Natural killer cell (primary cell): ENCODE measurements at regions not wholly inside any gene's neighbourhood (a gene's known extent, or its start where the extent isn't known, plus 50 kb on each side); places are given as distances from the start of the nearest gene placed in this dataset.

Source experiments
- ATAC-seq, 3 donors: fragments of 150-1000 bp in 2 of 3; fragments of 200-7000 bp in 1 of 3; cut with Tn5 transposase; 1 replicate in 1 of 3; 2 replicates in 2 of 3; pipeline ENCODE4 v1.10.0; 2021; ENCODE audit warnings: mild to moderate bottlenecking in 2 of 3, moderate library complexity in 2 of 3
- DNase-seq, 2 donors: peaks; one replicate each; pipeline versions ENCODE4 v3.0.0 to v3.0.0-alpha.2; 2013 to 2021; ENCODE audit warnings: mixed read lengths in 1 of 2
- H3K27ac ChIP-seq: one replicate; pipeline ENCODE4 v1.5.1; 2013; ENCODE audit warnings: mild to moderate bottlenecking, low read length
- H3K27me3 ChIP-seq: one replicate; pipeline ENCODE4 v1.6.1; 2013; ENCODE audit warnings: low read length; ENCODE audit not compliant: control insufficient read depth, insufficient read depth
- H3K36me3 ChIP-seq: one replicate; pipeline ENCODE4 v1.6.1; 2013; ENCODE audit warnings: low read length; ENCODE audit not compliant: control insufficient read depth, insufficient read depth
- H3K4me1 ChIP-seq: one replicate; pipeline ENCODE4 v1.6.1; 2013; ENCODE audit warnings: low read length; ENCODE audit not compliant: control insufficient read depth, insufficient read depth
- H3K4me3 ChIP-seq: one replicate; pipeline ENCODE4 v1.5.1; 2013; ENCODE audit warnings: low read length
- H3K9me3 ChIP-seq: one replicate; pipeline ENCODE4 v1.6.1; 2013; ENCODE audit warnings: low read length; ENCODE audit not compliant: control insufficient read depth, insufficient read depth
- H3K27ac Mint-ChIP-seq, 2 donors: one replicate each; pipeline ENCODE4 v1.8.0; 2022; ENCODE audit warnings: mild to moderate bottlenecking in 2 of 2, mixed read lengths in 2 of 2, moderate library complexity in 1 of 2
- H3K27me3 Mint-ChIP-seq, 2 donors: one replicate each; pipeline ENCODE4 v1.8.0; 2022; ENCODE audit warnings: low read depth in 2 of 2, mixed read lengths in 2 of 2
- H3K36me3 Mint-ChIP-seq: one replicate; pipeline ENCODE4 v1.8.0; 2022; ENCODE audit warnings: mixed read lengths
- H3K4me1 Mint-ChIP-seq, 2 donors: one replicate each; pipeline ENCODE4 v1.8.0; 2022; ENCODE audit warnings: mixed read lengths in 2 of 2
- H3K4me3 Mint-ChIP-seq: one replicate; pipeline ENCODE4 v1.8.0; 2022; ENCODE audit warnings: mild to moderate bottlenecking, moderate library complexity, mixed read lengths
- H3K9me3 Mint-ChIP-seq, 2 donors: one replicate each; pipeline ENCODE4 v1.8.0; 2022; ENCODE audit warnings: mixed read lengths in 2 of 2
- CTCF ChIP-seq: fragments of 200-600 bp; IDR thresholded peaks from one replicate; pipeline ENCODE4 v1.8.0; 2022; ENCODE audit warnings: antibody characterized with exemption
- WGBS: methylation state at CpG from one replicate; pipeline ENCODE4 v1.1.7; 2013; ENCODE audit warnings: missing lambda C conversion rate; ENCODE audit not compliant: insufficient coverage; 5-methylcytosine and 5-hydroxymethylcytosine counted together
- intact Hi-C: fragments of 100-400 bp; cut with micrococcal nuclease; formaldehyde crosslinking; loops from one replicate; pipeline ENCODE4 v1.14.2; 2022

DNA sequence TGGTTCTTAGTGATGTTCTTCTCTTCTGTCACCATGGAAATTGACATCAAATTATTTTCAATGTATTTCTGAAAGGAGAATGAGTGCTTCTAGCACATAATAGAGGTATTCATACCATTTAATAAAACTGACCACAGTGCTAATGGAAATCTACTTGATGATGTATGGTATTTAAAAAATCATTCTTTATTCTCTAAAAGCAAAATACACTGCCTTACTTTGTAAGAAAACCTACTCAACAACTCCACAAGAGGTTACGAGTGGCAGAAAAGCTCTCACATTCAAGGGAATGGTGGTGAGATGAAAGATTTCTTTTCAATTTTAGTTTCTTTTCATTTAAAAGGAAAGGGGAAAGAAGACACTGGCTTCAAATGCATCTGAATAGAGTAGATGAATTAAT is 382.3 kb upstream of the CHST9 start:
- H3K4me1 ChIP-seq = no peaks in the 10 kb centered on the region
- DNase-seq = no peak
- Mint-ChIP-seq H3K27ac (no peak overlapping the region), H3K9me3 (peaks cover 12 to 20% of the 10 kb centered on the region in 2 donors), H3K4me1 (no peaks in the 10 kb centered on the region), H3K27me3 (no peaks in the 10 kb centered on the region), H3K4me3 (no peak overlapping the region), H3K36me3 (peaks cover 10% of the 10 kb centered on the region)
- no peaks in the 10 kb centered on the region for H3K27me3 ChIP-seq
- H3K36me3 ChIP-seq = no peaks in the 10 kb centered on the region
- H3K9me3 ChIP-seq = no peaks in the 10 kb centered on the region
- no peak overlapping the region for H3K27ac ChIP-seq
- ATAC-seq = no peak
- WGBS = no CpG with 5 or more reads among the region's 1 CpG
- H3K4me3 ChIP-seq = no peak overlapping the region
- no peak for TF ChIP-seq CTCF
- intact Hi-C loops = no loop called here

DNA sequence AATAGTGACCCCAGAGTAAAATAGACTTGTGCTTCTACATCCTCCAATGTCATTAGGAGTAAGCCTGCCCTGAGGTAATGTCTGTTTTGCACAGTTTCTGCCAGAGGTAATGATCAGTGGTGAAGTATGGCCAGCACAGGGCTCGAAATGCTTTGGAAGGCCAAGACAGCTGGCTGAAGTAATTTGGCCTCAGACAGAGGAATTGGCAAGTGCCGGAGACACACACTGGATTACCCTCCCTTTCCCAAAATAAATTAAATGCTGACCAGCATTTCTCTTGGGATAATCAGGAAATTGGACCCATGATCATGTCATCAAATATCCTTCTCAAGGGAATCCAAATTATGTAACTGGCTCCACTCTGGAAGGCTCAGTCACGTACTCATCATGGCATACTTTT is 379.0 kb upstream of the CHST9 start:
- intact Hi-C loops = no loop called here
- WGBS = 84% methylated on average over 3 of the region's 3 CpGs
- no peak for ATAC-seq
- DNase-seq = no peak
- H3K36me3 Mint-ChIP-seq = peaks cover 10% of the 10 kb centered on the region
- Histone ChIP-seq H3K27ac (no peak overlapping the region), H3K4me1 (no peaks in the 10 kb centered on the region), H3K9me3 (no peaks in the 10 kb centered on the region), H3K36me3 (no peaks in the 10 kb centered on the region), H3K4me3 (no peak overlapping the region), H3K27me3 (no peaks in the 10 kb centered on the region)
- peaks cover 9 to 17% of the 10 kb centered on the region in 2 donors for H3K9me3 Mint-ChIP-seq
- H3K27ac Mint-ChIP-seq = no peak overlapping the region
- no peak for TF ChIP-seq CTCF
- H3K4me1 Mint-ChIP-seq = no peaks in the 10 kb centered on the region
- no peak overlapping the region for H3K4me3 Mint-ChIP-seq
- H3K27me3 Mint-ChIP-seq = no peaks in the 10 kb centered on the region

DNA sequence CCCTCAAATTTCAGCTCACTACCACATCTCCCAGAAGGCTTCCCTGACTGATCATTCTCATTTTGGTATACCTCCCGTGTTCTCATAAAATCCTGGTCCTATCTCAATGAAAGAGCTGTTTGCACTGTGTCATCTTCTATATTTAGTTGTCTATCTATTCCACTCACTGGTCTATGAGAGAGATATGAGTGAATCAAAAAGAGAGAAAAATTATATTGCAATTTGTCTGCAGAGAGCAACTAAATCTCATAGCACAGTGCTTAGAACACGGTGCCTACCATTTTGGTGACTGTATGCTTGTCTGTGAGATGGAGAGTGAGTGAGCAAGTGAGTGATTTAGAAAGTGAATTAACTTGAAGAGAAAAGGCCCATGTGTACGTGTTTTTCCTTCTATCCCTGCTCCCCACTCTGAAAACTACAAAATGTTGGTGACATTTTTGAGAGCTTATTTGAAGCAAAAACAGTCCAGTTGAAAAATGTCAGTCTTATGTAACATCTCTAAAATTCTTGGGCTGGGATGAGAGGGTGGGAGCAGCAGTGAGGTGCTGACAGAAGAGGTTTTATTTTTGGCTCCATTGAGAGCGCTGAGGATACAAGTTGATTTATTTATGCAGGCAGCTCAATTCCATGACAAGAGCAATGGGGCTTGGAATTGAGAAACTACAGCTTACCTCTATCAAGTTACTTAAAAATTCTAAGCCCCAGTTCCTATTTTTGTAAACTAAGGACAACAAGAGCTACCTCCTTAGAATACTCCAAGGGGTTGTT is 373.5 kb upstream of the CHST9 start:
- Mint-ChIP-seq H3K36me3 (no peaks in the 10 kb centered on the region), H3K27me3 (no peaks in the 10 kb centered on the region), H3K27ac (no peak overlapping the region), H3K4me1 (no peaks in the 10 kb centered on the region), H3K9me3 (peaks cover 8 to 19% of the 10 kb centered on the region in 2 donors), H3K4me3 (no peak overlapping the region)
- TF ChIP-seq CTCF = no peak
- no peak overlapping the region for H3K27ac ChIP-seq
- H3K36me3 ChIP-seq = no peaks in the 10 kb centered on the region
- intact Hi-C loops = no loop called here
- H3K4me3 ChIP-seq = no peak overlapping the region
- H3K9me3 ChIP-seq = no peaks in the 10 kb centered on the region
- 59% methylated on average over 3 of the region's 4 CpGs for WGBS
- no peaks in the 10 kb centered on the region for H3K27me3 ChIP-seq
- ATAC-seq (no peak), DNase-seq (no peak)
- H3K4me1 ChIP-seq = no peaks in the 10 kb centered on the region

DNA sequence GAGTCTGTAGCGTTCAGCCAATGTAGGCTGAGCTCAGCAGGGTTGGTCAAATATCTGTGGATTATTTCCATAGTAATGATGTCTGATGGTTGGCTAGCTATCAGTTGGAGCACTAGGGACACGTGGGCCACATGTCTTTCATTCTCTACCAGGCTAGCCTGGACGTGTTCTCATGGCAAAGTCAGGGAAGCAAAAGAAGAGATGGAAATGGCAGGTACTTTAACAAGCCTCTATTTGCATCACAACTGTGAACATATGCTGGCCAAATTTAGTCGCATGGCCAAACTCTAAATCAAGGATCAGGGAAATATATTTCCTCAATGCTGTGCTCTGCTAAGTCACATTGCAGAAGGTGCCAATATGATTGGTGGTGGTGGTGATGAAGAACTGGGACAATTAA is 371.6 kb upstream of the CHST9 start:
- no peaks in the 10 kb centered on the region for H3K36me3 Mint-ChIP-seq
- no peak for ATAC-seq
- no peaks in the 10 kb centered on the region for H3K4me1 ChIP-seq
- WGBS = 77% methylated on average over 4 of the region's 4 CpGs
- H3K27me3 ChIP-seq = no peaks in the 10 kb centered on the region
- H3K27ac Mint-ChIP-seq = no peak overlapping the region
- no peak for TF ChIP-seq CTCF
- no peak overlapping the region for H3K27ac ChIP-seq
- H3K9me3 ChIP-seq = no peaks in the 10 kb centered on the region
- intact Hi-C loops = no loop called here
- no peak overlapping the region for H3K4me3 Mint-ChIP-seq
- H3K36me3 ChIP-seq = no peaks in the 10 kb centered on the region
- peaks cover 7 to 11% of the 10 kb centered on the region in 2 donors for H3K9me3 Mint-ChIP-seq
- H3K4me1 Mint-ChIP-seq = no peaks in the 10 kb centered on the region
- no peak for DNase-seq
- no peak overlapping the region for H3K4me3 ChIP-seq
- no peaks in the 10 kb centered on the region for H3K27me3 Mint-ChIP-seq
